ENCODE measurements at regions not wholly inside any gene's neighbourhood (a gene's known extent, or its start where the extent isn't known, plus 50 kb on each side); places are given as distances from the start of the nearest gene placed in this dataset.
"Not testable (repeated sequence)": the region's sequence is repeated elsewhere in the genome, so short reads cannot be mapped to it uniquely, and the experiment has no call there.

- not testable (repeated sequence) for DNase-seq
Observed at GRCh38 chr15:24202297-24202696, 473.3 kb upstream of the NPAP1 start.

GRCh38 chr15:24211742-24212476 lies 463.7 kb upstream of the NPAP1 start:
- not testable (repeated sequence) for DNase-seq

DNA sequence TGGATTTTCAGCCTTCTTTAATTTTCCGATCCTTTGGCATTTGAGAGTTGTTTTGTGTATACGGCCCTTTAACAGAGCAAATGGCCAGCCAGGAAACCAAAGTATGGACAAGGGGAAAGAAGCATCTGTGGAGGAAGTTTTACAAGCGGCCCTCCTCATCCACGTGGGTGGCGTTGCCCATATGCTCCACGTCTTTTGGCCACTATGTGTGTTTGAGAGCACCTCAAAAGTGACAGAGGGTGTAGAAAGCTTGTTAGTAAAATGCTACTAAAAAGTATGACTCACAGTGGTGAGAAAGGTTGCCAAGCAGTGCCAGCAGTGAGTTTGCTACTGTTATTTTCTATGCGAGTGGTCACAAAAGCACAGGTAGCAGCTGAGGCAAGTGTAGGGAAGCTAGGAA lies 451.8 kb upstream of the NPAP1 start:
- no peak for DNase-seq

DNA sequence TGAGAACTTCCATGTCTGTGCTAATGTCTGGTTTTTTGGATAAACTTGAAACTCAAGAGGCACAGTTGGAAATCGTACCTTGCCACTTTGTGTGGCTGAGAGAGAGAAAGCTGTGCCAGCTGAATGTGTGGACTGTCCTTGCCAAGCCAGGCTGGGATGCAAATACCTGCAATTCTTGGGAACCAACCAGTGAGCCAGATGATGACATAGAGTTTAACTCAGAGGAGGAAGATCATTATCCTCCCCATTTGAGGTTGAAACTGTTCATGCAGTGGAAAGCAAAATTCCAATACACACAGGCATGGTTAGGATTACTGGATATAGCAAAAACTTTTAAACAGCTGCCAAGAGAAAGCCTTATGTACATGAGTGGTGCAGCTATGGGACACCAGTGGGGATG lies 451.4 kb upstream of the NPAP1 start:
- DNase-seq, result no peak

DNA sequence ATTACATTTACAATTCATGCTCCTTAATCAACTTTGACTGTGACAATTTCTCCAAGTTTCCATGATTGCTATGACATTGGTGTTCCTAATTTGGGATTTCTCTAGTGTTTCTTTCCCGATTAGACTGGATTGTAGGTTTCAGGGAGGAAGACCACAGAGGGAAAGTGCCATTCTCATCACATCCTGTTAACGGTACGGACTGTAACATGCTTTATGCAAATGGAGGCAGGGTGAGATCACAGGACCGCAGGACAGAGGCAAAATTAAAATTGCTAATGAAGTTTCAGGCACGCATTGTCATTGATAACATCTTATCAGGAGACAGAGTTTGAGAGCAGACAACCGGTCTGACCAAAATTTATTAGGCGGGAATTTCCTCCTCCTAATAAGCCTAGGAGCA lies 446.7 kb upstream of the NPAP1 start:
- DNase-seq, result not testable (repeated sequence)

GRCh38 chr15:24233134-24233533 lies 442.4 kb upstream of the NPAP1 start:
- DNase-seq, result not testable (repeated sequence)

DNA sequence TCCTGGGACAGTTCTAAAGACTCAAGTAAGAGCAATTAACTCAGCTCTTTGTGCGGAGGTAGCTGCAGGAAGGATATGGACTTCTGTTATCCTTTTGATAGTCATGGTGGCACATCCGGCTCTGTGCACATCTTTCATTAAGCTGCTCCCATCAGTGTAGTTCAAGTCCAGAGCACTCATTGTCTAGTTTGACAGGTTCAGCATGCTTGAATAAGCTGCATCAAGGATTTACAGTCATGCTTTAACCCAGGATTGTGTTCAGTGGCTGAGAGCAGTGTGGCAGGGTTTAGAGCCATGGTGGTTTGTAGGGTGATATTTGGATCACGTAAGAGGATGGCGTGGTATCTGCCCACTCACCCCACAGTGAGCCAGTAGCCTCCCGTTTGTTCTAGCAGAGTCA lies 435.0 kb upstream of the NPAP1 start:
- not testable (repeated sequence) for DNase-seq

DNA sequence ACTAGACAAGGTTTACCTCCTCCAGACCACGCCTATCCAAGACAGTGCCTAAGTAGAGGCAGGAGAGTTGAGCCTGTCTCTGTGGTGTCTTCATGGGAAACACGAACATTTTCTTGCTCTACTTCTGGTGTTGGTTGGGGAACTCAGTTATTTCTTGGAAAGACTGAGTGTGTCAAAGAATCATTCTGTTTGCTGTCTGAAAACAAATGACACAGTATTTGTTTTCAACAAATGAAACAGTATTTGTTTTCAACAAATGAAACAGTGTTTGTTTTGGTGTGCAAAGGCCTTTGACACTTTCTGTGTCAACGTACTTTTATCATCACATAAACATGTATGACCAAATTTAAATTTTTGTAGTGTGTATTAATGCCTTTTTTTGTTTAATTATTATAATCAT lies 416.5 kb upstream of the NPAP1 start:
- DNase-seq, result not testable (repeated sequence)

DNA sequence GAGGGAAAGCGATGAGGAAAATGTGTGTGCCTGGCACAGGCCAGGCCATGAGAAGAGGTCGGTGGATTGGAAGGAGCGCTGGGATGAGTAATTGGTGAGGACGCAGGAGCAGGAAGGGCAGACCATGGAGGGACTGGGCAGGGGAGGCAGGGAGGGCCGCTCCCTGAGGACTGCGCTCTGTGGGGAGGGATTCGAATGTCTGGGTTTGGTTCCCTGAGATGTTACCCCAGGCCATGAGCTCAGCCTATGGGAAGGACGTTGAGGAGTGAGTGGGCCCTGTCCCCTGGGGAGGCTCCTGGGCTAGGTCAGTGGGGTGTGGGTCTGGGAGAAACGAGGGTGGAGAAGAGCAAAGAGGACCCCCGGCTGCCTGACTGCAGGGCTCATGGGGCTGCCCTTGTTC lies 415.2 kb upstream of the NPAP1 start:
- not testable (repeated sequence) for DNase-seq

- not testable (repeated sequence) for DNase-seq
Observed at GRCh38 chr15:24260854-24261253, 414.7 kb upstream of the NPAP1 start.

DNA sequence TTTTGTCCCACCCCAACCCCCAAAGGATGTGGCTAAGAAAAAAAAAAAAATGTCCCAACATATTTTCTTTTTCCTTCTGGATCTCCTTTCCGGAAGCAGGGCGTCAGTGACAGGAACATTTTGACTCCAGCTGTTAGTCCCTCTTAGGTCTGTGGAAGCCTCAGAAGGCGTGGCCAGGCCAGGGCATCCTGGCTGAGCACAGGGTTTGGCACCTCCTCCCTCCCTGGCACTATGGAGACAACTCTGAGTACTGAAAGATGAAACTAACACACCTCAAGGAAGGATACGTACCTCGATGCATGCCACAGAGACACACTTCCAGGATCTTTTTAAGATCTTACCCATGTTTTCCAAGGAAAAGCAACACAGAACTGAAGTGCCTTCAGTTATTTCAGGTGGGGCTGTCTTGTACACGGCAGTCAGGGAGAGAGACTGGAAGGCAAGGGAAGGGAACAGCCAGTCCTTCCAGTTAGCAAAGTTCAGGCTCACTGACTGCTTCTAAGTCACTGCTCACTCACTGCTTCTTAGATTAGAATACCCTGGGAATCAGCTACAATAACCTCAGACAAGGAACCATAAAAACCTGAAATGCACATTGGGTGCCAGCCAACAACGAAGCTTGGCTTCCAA lies 406.9 kb upstream of the NPAP1 start:
- DNase-seq, result not testable (repeated sequence)

DNA sequence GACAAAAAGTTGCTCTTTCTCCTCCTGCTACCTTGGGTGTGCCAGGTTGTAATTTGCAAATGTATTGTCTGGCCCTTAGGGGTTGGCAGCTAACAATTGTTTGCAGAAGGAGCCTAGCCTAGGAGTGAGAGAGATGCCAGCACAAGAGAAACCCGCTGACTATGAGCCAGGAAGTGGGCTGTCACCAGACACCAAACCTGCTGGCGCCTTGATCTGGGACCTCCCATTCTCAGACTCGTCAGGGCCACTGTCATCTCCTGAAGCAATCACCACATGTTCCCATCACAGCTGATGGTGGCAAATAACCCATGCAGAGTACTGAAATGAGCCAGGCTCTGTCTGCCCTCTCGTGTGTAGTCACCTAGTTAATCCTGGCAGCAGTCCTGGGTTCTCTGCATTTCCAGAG lies 406.4 kb upstream of the NPAP1 start:
- DNase-seq, result no peak

GRCh38 chr15:24269923-24270322 lies 405.7 kb upstream of the NPAP1 start:
- no peak for DNase-seq

DNA sequence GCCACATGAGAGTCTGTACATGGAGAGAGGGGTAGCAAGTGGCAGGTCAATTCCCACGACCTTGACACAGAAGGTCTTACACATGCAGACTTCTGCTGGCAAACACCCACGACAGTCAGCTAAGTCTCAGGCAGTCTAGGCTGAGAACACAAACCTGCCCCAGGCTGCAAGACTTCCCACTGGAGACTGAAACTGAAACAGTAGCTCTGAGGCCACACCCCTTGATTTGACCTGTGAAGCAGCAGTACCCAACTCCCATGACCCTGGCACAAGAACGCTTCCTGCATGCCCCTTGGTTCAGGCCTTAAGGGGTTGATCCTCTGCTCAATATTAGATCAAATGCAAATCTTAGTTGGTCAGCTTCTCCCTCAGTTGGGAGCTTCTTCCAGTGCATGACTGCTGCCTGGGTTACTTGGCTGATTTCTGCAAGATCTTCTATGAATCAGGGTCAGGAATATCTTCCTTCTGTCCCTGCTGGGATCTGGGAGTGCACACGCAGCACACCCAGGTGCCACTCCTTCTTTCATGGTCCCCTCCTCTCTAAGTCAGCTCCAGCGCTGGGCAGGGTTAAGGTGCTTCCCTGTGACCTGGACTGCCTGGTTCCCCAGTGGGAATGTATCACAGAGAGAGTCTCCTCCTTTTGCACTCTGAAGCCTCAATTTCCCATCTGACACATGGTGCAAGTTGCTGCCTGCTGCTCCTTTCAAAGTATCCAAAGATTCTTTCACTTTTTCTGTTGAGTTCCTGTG lies 403.9 kb upstream of the NPAP1 start:
- DNase-seq, result not testable (repeated sequence)

DNA sequence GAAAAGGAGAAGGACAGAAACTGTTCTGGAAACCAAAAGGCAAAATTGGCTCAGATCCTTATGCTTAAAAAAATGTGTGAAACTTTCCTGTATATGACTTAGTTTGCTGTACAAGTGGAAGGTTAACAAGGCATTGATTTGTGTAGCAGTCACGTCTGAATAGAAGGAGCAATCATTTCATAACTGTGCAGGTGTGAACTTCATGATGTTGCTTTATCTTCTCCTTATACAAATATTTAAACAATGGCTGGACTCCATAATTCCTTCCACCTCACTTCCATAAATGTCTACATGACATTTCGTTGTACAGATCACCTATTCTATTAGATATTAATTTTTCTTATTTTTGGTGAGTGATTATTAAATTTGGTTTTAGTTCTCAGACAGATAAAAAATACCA lies 382.7 kb upstream of the NPAP1 start:
- no peak for DNase-seq

GRCh38 chr15:24300804-24301368 lies 374.7 kb upstream of the NPAP1 start:
- not testable (repeated sequence) for DNase-seq

DNA sequence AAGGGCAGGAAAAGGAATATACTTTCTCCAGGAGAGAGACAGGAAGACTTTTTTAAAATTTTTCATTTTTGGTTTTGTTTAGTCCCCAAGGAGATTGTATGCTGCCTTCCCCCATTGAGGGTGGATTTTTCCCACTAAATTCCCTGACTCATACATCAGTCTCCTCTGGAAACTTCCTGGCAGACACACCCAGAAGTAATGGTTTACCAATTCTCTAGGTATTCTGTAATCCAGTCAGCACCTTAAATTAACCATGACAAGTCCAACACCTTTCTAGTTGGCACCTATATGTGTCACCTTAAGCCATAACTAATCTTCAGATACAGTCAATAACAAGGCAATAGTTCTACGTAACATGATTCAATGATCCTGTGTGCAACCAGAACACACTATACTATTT lies 373.6 kb upstream of the NPAP1 start:
- not testable (repeated sequence) for DNase-seq

- DNase-seq, result not testable (repeated sequence)
Observed at GRCh38 chr15:24304747-24305146, 370.8 kb upstream of the NPAP1 start.

DNA sequence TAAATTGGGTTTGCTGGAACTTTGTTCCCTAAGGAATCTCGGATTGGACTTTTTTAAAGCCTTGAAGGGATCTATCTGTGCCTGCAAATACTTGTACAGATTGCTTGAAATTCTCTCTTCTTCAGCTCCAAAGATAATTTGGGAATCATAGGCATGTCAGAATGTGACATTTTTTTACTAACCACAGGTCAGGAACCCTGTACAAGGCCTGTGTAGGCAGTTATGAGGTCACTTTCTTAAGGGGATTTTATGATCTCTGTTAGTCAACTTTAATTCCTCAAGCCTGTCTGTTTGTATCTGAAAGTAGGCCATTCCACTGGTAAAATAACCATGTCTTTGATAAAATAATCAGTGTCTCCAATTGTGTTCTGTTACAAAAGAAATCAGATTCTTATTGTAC lies 369.9 kb upstream of the NPAP1 start:
- not testable (repeated sequence) for DNase-seq

GRCh38 chr15:24309700-24310099 lies 365.9 kb upstream of the NPAP1 start:
- DNase-seq, result not testable (repeated sequence)

- DNase-seq, result not testable (repeated sequence)
Observed at GRCh38 chr15:24311692-24312091, 363.9 kb upstream of the NPAP1 start.

DNA sequence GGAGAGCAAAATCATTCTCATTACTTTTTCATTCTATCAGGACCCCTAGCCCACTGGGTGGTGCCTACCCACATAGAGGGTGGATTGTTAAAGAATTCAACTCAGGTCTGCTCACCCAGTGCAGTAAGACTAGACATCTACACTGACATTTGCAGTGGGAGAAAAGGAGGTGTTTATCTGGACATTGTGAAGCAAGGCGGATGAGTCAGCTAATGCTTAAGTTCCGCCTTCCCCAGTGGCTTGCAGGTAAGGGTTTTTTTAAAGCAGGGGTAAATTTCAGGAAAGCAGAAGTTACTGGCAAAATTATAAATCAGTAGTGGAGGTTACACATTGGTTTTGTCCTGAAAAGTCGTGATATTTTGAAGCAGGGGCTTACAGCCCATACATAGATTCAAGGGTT lies 359.2 kb upstream of the NPAP1 start:
- DNase-seq, result not testable (repeated sequence)

GRCh38 chr15:24318981-24319380 lies 356.6 kb upstream of the NPAP1 start:
- DNase-seq, result no peak

Data from NCI-H1092 (cell line).